ENCODE measurements at regions not wholly inside any gene's neighbourhood (a gene's known extent, or its start where the extent isn't known, plus 50 kb on each side); places are given as distances from the start of the nearest gene placed in this dataset.

DNA sequence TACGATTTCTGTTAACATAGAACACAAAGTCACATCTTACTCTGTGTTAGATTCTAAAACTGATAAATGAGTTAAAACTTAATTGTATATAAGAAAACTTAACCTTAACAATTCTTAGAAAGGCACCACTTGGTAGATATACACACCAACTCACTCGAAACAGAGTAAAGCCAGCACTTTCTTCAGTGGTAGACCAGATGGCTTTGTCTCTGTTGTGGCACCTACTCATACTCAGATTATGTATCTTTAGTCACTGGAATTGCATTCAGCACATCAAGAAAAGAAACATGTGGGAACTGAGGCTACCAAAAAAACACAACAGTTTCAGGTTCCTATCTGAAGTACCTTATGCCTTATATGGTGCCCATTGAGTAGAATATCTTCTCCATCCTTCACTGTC lies 192.5 kb downstream of the ZNF608 start:
- Histone ChIP-seq H3K9me3 (no peaks in the 10 kb centered on the region), H3K4me3 (no peak overlapping the region), H3K36me3 (ENCODE audit: low read depth) (no peaks in the 10 kb centered on the region), H3K4me1 (ENCODE audit: low read depth) (no peaks in the 10 kb centered on the region)
- TF ChIP-seq, protein P1, sequence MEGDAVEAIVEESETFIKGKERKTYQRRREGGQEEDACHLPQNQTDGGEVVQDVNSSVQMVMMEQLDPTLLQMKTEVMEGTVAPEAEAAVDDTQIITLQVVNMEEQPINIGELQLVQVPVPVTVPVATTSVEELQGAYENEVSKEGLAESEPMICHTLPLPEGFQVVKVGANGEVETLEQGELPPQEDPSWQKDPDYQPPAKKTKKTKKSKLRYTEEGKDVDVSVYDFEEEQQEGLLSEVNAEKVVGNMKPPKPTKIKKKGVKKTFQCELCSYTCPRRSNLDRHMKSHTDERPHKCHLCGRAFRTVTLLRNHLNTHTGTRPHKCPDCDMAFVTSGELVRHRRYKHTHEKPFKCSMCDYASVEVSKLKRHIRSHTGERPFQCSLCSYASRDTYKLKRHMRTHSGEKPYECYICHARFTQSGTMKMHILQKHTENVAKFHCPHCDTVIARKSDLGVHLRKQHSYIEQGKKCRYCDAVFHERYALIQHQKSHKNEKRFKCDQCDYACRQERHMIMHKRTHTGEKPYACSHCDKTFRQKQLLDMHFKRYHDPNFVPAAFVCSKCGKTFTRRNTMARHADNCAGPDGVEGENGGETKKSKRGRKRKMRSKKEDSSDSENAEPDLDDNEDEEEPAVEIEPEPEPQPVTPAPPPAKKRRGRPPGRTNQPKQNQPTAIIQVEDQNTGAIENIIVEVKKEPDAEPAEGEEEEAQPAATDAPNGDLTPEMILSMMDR (IDR thresholded peaks at IDR 0.05) = no peak
- no peak for DNase-seq
- intact Hi-C loops (cut with DNase I, micrococcal nuclease) = no loop called here
- no peak for ATAC-seq

DNA sequence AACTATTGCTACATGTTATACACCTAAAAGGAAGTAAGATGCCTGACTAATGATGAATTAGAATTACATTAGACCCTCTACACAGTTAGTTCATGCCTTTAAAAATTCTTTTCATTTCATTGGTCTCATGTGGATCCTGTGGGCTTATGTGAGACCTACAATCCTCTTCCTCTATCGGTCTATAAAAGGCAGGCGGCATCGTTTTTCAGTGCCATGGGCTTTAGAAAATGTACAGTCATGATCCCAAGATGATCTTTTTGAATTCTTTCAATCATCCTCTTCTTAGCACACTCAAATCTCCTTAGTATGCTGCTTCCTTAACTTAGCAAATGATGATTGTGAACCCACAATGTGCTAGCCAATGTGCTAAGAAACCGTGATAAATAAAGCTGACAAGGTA lies 193.9 kb downstream of the ZNF608 start:
- DNase-seq (no peak), ATAC-seq (no peak)
- Histone ChIP-seq H3K9me3 (no peaks in the 10 kb centered on the region), H3K4me3 (no peak overlapping the region), H3K36me3 (ENCODE audit: low read depth) (no peaks in the 10 kb centered on the region), H3K4me1 (ENCODE audit: low read depth) (no peaks in the 10 kb centered on the region)
- TF ChIP-seq, protein P1 (IDR thresholded peaks at IDR 0.05) = no peak
- intact Hi-C loops (cut with DNase I, micrococcal nuclease) = no loop called here

DNA sequence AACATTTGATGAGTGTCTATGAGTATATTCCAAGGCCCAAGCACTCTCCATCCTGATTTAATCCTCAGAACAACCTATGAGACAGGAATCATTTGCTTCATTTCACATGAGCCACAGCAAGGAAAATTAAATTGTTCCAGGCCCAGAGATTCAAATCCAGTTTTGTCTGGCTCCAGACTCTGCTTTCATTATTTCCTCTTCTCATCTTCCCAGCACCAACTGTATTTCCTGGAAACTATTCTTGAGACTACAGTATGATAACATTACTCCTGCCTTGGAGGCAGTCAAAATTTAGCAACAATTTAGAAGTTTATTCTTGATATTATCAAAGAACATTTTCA lies 194.5 kb downstream of the ZNF608 start:
- no peak for ATAC-seq
- no peaks in the 10 kb centered on the region for H3K36me3 ChIP-seq (ENCODE audit: low read depth)
- no peak for DNase-seq
- no peaks in the 10 kb centered on the region for H3K9me3 ChIP-seq
- intact Hi-C loops (cut with DNase I, micrococcal nuclease) = no loop called here
- TF ChIP-seq, protein P1 (IDR thresholded peaks at IDR 0.05) = no peak
- no peak overlapping the region for H3K4me3 ChIP-seq
- no peaks in the 10 kb centered on the region for H3K4me1 ChIP-seq (ENCODE audit: low read depth)

DNA sequence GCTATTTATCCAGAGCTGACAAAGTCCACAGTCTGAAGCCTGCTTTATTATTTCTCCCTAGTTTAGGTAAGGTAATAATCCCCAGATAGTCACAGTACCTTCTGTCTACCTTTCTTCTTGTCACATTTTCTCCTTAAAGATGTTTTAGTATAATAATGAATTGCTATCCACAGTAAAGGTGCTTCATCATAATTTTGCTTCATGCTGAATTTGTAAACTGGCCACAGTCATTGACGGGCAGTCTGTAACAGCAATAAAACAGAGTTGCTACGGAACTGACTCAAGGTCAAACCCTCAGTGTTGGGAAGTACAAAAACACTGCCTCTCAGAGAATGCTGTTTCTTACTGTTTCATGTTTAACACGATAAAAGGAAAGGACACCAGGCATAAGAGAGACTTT lies 195.7 kb downstream of the ZNF608 start:
- no peak overlapping the region for H3K4me3 ChIP-seq
- TF ChIP-seq, protein P1 (IDR thresholded peaks at IDR 0.05) = no peak
- no peaks in the 10 kb centered on the region for H3K36me3 ChIP-seq (ENCODE audit: low read depth)
- no peak for DNase-seq
- H3K9me3 ChIP-seq = no peaks in the 10 kb centered on the region
- peak; percentile 26 for ATAC-seq
- intact Hi-C loops (cut with DNase I, micrococcal nuclease) = no loop called here
- no peaks in the 10 kb centered on the region for H3K4me1 ChIP-seq (ENCODE audit: low read depth)

DNA sequence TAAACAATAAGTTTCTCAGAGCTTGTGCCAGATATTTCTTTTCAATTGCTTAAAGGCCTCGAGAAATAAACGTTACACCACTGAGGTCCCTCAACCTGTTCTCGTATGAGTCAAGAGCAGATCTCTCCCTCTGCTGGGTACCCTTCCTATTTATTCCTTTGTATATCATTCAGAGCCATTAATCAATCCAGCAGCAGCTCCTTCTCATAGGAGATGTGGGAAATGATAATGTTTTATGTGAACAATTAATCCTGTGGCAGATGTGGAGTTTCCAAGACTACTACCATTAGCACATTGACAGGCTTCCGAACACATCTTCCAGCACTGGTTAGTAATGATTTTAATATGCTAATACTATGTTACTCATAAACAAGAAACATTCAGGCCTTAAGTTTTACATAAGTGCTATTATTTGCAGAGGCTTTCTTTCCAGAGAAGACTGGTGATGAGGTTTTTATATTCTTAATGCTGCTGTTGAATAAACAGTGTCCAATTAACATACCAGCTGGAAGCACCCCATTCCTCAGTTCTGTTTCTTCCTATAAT lies 196.5 kb downstream of the ZNF608 start:
- DNase-seq (no peak), ATAC-seq (no peak)
- intact Hi-C loops (cut with DNase I, micrococcal nuclease) = no loop called here
- H3K4me3 ChIP-seq = no peak overlapping the region
- no peaks in the 10 kb centered on the region for H3K9me3 ChIP-seq
- H3K4me1 ChIP-seq (ENCODE audit: low read depth) = no peaks in the 10 kb centered on the region
- H3K36me3 ChIP-seq (ENCODE audit: low read depth) = no peaks in the 10 kb centered on the region
- TF ChIP-seq, protein P1 (IDR thresholded peaks at IDR 0.05) = no peak

DNA sequence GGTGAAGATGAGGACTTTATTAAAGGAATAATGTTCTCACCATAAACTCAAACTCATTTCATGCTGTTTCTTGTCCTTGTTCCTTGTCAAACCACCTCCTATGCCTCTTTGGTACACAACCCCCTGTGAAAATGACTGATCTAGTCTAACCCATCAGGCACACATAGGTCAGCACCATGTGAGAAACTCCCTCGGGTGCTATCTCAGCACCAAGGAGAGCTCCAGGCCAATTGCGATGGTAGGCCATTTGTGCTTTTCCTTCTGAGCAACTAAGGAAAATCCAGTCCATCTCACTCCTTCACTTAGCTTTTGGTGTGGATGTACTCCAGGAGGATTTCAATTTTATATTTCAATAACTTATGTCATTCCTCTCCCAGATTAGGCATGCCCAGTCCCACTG lies 199.8 kb downstream of the ZNF608 start:
- Histone ChIP-seq H3K9me3 (no peaks in the 10 kb centered on the region), H3K36me3 (ENCODE audit: low read depth) (no peaks in the 10 kb centered on the region), H3K4me3 (no peak overlapping the region), H3K4me1 (ENCODE audit: low read depth) (no peaks in the 10 kb centered on the region)
- intact Hi-C loops (cut with DNase I, micrococcal nuclease) = no loop called here
- DNase-seq (peak in 1 of 3 donors; percentile 18), ATAC-seq (no peak)
- TF ChIP-seq, protein P1 (IDR thresholded peaks at IDR 0.05) = no peak

All from mucosa of descending colon (tissue), 3 donors.